IMR-90 (cell line): ENCODE measurements at regions not wholly inside any gene's neighbourhood (a gene's known extent, or its start where the extent isn't known, plus 50 kb on each side); places are given as distances from the start of the nearest gene placed in this dataset.

Source experiments
- ATAC-seq: fragments of 200-7000 bp; cut with Tn5 transposase; 2 replicates; pipeline ENCODE4 v1.9.1; 2020; ENCODE audit warnings: low read depth, mild to moderate bottlenecking, moderate library complexity
- BruUV-seq: library from RNA; stranded (reverse); fragments of 400-500 nt; replicated peaks from 2 replicates; lab custom pipeline; 2021; lab: Mats Ljungman, UMichigan
- CTCF ChIA-PET: fragments of 300-600 bp; formaldehyde crosslinking; extraction: SDS; loops from one replicate; lab custom pipeline; 2021; ENCODE audit warnings: antibody characterized with exemption; lab: Yijun Ruan, JAX
- POLR2A ChIA-PET: fragments of 300-600 bp; sonication (Branson Sonifier 250); formaldehyde crosslinking; loops from one replicate; lab custom pipeline; 2022; ENCODE audit warnings: antibody characterized with exemption; ENCODE audit not compliant: unreplicated experiment; lab: Charles Lee
- DNase-seq: peaks from one replicate; pipeline ENCODE4 v3.0.0; 2013
- H2AFZ ChIP-seq: replicated peaks from 2 replicates; pipeline ENCODE3; 2013; ENCODE audit warnings: low read length, mild to moderate bottlenecking; ENCODE audit not compliant: poor library complexity
- H2AK5ac ChIP-seq: 2 replicates; pipeline ENCODE4 v1.6.1; 2013; ENCODE audit warnings: low read depth, low read length, inconsistent platforms
- H2AK9ac ChIP-seq: replicated peaks from 2 replicates; pipeline ENCODE3; 2013; ENCODE audit warnings: mild to moderate bottlenecking, low read depth, low read length, moderate library complexity; ENCODE audit not compliant: poor library complexity
- H2BK120ac ChIP-seq: 2 replicates; pipeline ENCODE4 v1.6.1; 2013; ENCODE audit warnings: low read depth, low read length, inconsistent platforms
- H2BK15ac ChIP-seq: 3 replicates; pipeline ENCODE4 v1.6.1; 2013; ENCODE audit warnings: low read depth, low read length, inconsistent platforms
- H2BK20ac ChIP-seq: 2 replicates; pipeline ENCODE4 v1.6.1; 2013; ENCODE audit warnings: low read depth, mild to moderate bottlenecking, inconsistent platforms, low read length, moderate library complexity
- H2BK5ac ChIP-seq: 2 replicates; pipeline ENCODE4 v1.6.1; 2013; ENCODE audit warnings: mild to moderate bottlenecking, low read depth, low read length, inconsistent platforms; ENCODE audit not compliant: poor library complexity, severe bottlenecking
- H3K14ac ChIP-seq: replicated peaks from 2 replicates; pipeline ENCODE4 v1.6.1; 2013; ENCODE audit warnings: low read depth, low read length, inconsistent platforms
- H3K18ac ChIP-seq: 2 replicates; pipeline ENCODE4 v1.6.1; 2013; ENCODE audit warnings: low read depth, low read length, control low read depth
- H3K23ac ChIP-seq: 2 replicates; pipeline ENCODE4 v1.6.1; 2013; ENCODE audit warnings: low read depth, low read length, inconsistent platforms
- H3K27ac ChIP-seq: 2 replicates; pipeline ENCODE4 v1.5.1; 2013; ENCODE audit warnings: mild to moderate bottlenecking, control low read depth, low read length; ENCODE audit not compliant: insufficient read depth
- H3K27me3 ChIP-seq: 2 replicates; pipeline ENCODE4 v1.6.1; 2013; ENCODE audit warnings: low read length; ENCODE audit not compliant: control insufficient read depth, insufficient read depth
- H3K36me3 ChIP-seq: 2 replicates; pipeline ENCODE4 v1.6.1; 2013; ENCODE audit warnings: low read length, mixed read lengths; ENCODE audit not compliant: control insufficient read depth, insufficient read depth
- H3K4ac ChIP-seq: 2 replicates; pipeline ENCODE4 v1.6.1; 2013; ENCODE audit warnings: low read depth, low read length, inconsistent platforms
- H3K4me1 ChIP-seq: 2 replicates; pipeline ENCODE4 v1.6.1; 2013; ENCODE audit warnings: low read length, mixed read lengths; ENCODE audit not compliant: control insufficient read depth, insufficient read depth
- H3K4me2 ChIP-seq: 2 replicates; pipeline ENCODE4 v1.6.1; 2013; ENCODE audit warnings: low read depth, mild to moderate bottlenecking, control low read depth, low read length, moderate library complexity
- H3K4me3 ChIP-seq: 2 replicates; pipeline ENCODE4 v1.5.1; 2013; ENCODE audit warnings: low read depth, mild to moderate bottlenecking, control low read depth, low read length, moderate library complexity; ENCODE audit not compliant: insufficient read depth
- H3K56ac ChIP-seq: 2 replicates; pipeline ENCODE4 v1.6.1; 2013; ENCODE audit warnings: low read length, inconsistent platforms; ENCODE audit not compliant: insufficient read depth; ENCODE audit errors: extremely low read depth
- H3K79me1 ChIP-seq, 2 experiments: 2 replicates each; pipeline ENCODE4 v1.6.1; 2013; ENCODE audit warnings: low read length in 2 of 2, inconsistent platforms in 1 of 2, low read depth in 1 of 2
- H3K9ac ChIP-seq: 2 replicates; pipeline ENCODE4 v1.6.1; 2013; ENCODE audit warnings: low read depth, low read length, control low read depth
- H3K9me1 ChIP-seq: 2 replicates; pipeline ENCODE4 v1.6.1; 2013; ENCODE audit warnings: low read length, inconsistent platforms; ENCODE audit not compliant: insufficient read depth
- H3K9me3 ChIP-seq: 2 replicates; pipeline ENCODE4 v1.6.1; 2013; ENCODE audit warnings: low read length; ENCODE audit not compliant: control insufficient read depth, insufficient read depth
- H4K20me1 ChIP-seq: 2 replicates; pipeline ENCODE4 v1.6.1; 2013; ENCODE audit warnings: low read length, inconsistent platforms; ENCODE audit not compliant: insufficient read depth
- H4K5ac ChIP-seq: 2 replicates; pipeline ENCODE4 v1.6.1; 2013; ENCODE audit warnings: mild to moderate bottlenecking, low read depth, low read length, control low read depth
- H4K8ac ChIP-seq, 2 experiments: 2 replicates each; pipeline ENCODE4 v1.6.1; 2013; ENCODE audit warnings: low read depth in 2 of 2, low read length in 2 of 2, control low read depth in 1 of 2, inconsistent platforms in 1 of 2
- H4K91ac ChIP-seq: 2 replicates; pipeline ENCODE4 v1.6.1; 2013; ENCODE audit warnings: low read depth, low read length, inconsistent platforms; ENCODE audit not compliant: insufficient read depth
- BHLHE40 ChIP-seq: fragments of 150-350 bp; IDR thresholded peaks from 2 replicates; pipeline ENCODE4 v1.6.1; 2016; ENCODE audit warnings: mild to moderate bottlenecking, low read depth, low read length
- CEBPB ChIP-seq: IDR thresholded peaks from 2 replicates; pipeline ENCODE4 v1.6.1; 2012; ENCODE audit warnings: low read depth, low read length, improper control_type of control experiment
- CHD1 ChIP-seq: IDR thresholded peaks from 2 replicates; pipeline ENCODE4 v1.6.1; 2012; ENCODE audit warnings: low read depth, low read length, improper control_type of control experiment
- CTCF ChIP-seq: conservative IDR thresholded peaks from 2 replicates; pipeline ENCODE4 v1.5.1; 2012; ENCODE audit warnings: mild to moderate bottlenecking, low read depth, low read length, improper control_type of control experiment
- ELK1 ChIP-seq: fragments of 150-350 bp; IDR thresholded peaks from 2 replicates; pipeline ENCODE4 v1.6.1; 2016; ENCODE audit warnings: low read depth, mild to moderate bottlenecking, low read length, moderate library complexity, borderline replicate concordance
- FOS ChIP-seq: fragments of 150-350 bp; IDR thresholded peaks from 2 replicates; pipeline ENCODE4 v1.6.1; 2016; ENCODE audit warnings: low read depth, low read length
- MAFK ChIP-seq: IDR thresholded peaks from 2 replicates; pipeline ENCODE4 v1.6.1; 2012; ENCODE audit warnings: low read depth, low read length, improper control_type of control experiment
- MAZ ChIP-seq: IDR thresholded peaks from 2 replicates; pipeline ENCODE4 v1.6.1; 2012; ENCODE audit warnings: low read depth, mild to moderate bottlenecking, low read length, improper control_type of control experiment, moderate library complexity, borderline replicate concordance
- MXI1 ChIP-seq: IDR thresholded peaks from 2 replicates; pipeline ENCODE4 v1.6.1; 2012; ENCODE audit warnings: low read depth, mild to moderate bottlenecking, low read length, moderate library complexity, borderline replicate concordance
- NFE2L2 ChIP-seq: fragments of 150-350 bp; IDR thresholded peaks from 2 replicates; pipeline ENCODE4 v1.6.1; 2016; ENCODE audit warnings: low read depth, mild to moderate bottlenecking, low read length
- POLR2A ChIP-seq: IDR thresholded peaks from 2 replicates; pipeline ENCODE4 v1.6.1; 2012; ENCODE audit warnings: mild to moderate bottlenecking, low read depth, low read length
- RAD21 ChIP-seq: IDR thresholded peaks from 2 replicates; pipeline ENCODE4 v1.6.1; 2012; ENCODE audit warnings: low read length, improper control_type of control experiment
- RCOR1 ChIP-seq: IDR thresholded peaks from 2 replicates; pipeline ENCODE4 v1.6.1; 2012; ENCODE audit warnings: mild to moderate bottlenecking, low read length, improper control_type of control experiment; ENCODE audit not compliant: insufficient replicate concordance
- RFX5 ChIP-seq: IDR thresholded peaks from 2 replicates; pipeline ENCODE4 v1.8.0; 2012; ENCODE audit warnings: low read depth, mild to moderate bottlenecking, low read length, moderate library complexity
- SMC3 ChIP-seq: fragments of 150-350 bp; IDR thresholded peaks from 2 replicates; pipeline ENCODE4 v1.6.1; 2016; ENCODE audit warnings: low read depth, mild to moderate bottlenecking, antibody characterized with exemption, low read length, moderate library complexity
- USF2 ChIP-seq: fragments of 150-350 bp; IDR thresholded peaks from 2 replicates; pipeline ENCODE4 v1.6.1; 2017; ENCODE audit warnings: mild to moderate bottlenecking, antibody characterized with exemption, low read length, low read depth
- WGBS, 2 experiments: methylation state at CpG; one replicate each; pipeline versions ENCODE4 v1.1.5 to v1.1.7; 2013; ENCODE audit warnings: missing lambda C conversion rate in 2 of 2; ENCODE audit not compliant: insufficient read length in 1 of 2; ENCODE audit errors: extremely low coverage in 2 of 2; 5-methylcytosine and 5-hydroxymethylcytosine counted together
- dilution Hi-C: fragments of 300-500 bp; cut with HindIII; formaldehyde crosslinking; loops from one replicate; pipeline ENCODE4 v1.14.3; 2018; ENCODE audit warnings: low sequenced_read_pairs; ENCODE audit not compliant: unreplicated experiment
- in situ Hi-C: fragments of 300-500 bp; cut with MboI; formaldehyde crosslinking; loops from 3 replicates; pipeline ENCODE4 v1.14.3; 2019; ENCODE audit warnings: low sequenced_read_pairs, inconsistent platforms, mixed read lengths
- intact Hi-C: fragments of 100-400 bp; cut with micrococcal nuclease; formaldehyde crosslinking; loops from 2 replicates; pipeline ENCODE4 v1.10.0; 2022

DNA sequence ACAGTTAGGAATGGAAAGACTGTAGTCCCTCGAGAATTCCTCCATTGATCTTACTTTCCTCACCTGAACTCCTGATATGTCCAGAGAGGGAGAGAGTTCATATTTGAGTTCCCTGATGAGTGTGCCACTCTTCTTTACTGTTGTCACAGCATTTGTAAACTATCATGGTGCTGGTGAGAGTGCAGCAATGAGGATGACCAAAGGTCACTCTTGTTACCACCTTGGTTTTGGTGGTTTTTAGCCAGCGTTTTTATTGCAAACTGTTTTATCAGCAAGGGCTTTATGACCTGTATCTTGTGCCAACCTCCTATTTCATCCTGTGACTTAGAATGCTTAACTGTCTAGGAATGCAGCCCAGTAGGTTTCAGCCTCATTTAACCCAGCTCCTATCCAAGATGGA, 1062.5 kb downstream of the BCL11A start:
- Histone ChIP-seq H3K4me2 (no peak overlapping the region), H3K79me1 (no peaks in the 10 kb centered on the region), H3K23ac (no peak overlapping the region), H3K56ac (no peak overlapping the region), H3K14ac (no peak overlapping the region), H3K9me3 (peaks cover 7% of the 10 kb centered on the region), H3K9ac (no peak overlapping the region), H3K27ac (no peak overlapping the region), H3K36me3 (no peaks in the 10 kb centered on the region), H2AFZ (no peak overlapping the region), H2BK20ac (no peak overlapping the region), H4K5ac (no peak overlapping the region), H3K4ac (no peak overlapping the region), H2BK15ac (no peak overlapping the region), H3K4me3 (no peak overlapping the region), H4K91ac (no peak overlapping the region), H2BK5ac (no peak overlapping the region), H3K9me1 (no peaks in the 10 kb centered on the region), H3K27me3 (no peaks in the 10 kb centered on the region), H4K8ac (no peak overlapping the region), H4K20me1 (no peaks in the 10 kb centered on the region), H2AK9ac (no peak overlapping the region), H2AK5ac (no peak overlapping the region), H2BK120ac (no peak overlapping the region), H3K4me1 (no peaks in the 10 kb centered on the region), H3K18ac (no peak overlapping the region)
- no peak for DNase-seq
- intact Hi-C loops (no loop called here), dilution Hi-C loops (no loop called here), in situ Hi-C loops (no loop called here)
- WGBS, 2 experiments = no CpG with 5 or more reads among the region's 2 CpGs
- POLR2A ChIA-PET = no interaction called here
- TF ChIP-seq NFE2L2 = no peak
- TF ChIP-seq RFX5 = no peak
- TF ChIP-seq SMC3 = no peak
- no peak for TF ChIP-seq BHLHE40
- TF ChIP-seq RAD21 = no peak
- no peak for TF ChIP-seq USF2
- TF ChIP-seq MXI1 = no peak
- TF ChIP-seq CEBPB = no peak
- TF ChIP-seq POLR2A = no peak
- TF ChIP-seq CTCF = no peak
- TF ChIP-seq ELK1 = no peak
- no peak for TF ChIP-seq MAFK
- TF ChIP-seq MAZ = no peak
- TF ChIP-seq CHD1 = no peak
- TF ChIP-seq FOS = no peak
- TF ChIP-seq RCOR1 = no peak
- no peak for ATAC-seq
- CTCF ChIA-PET = no interaction called here
- no TSS peak for BruUV-seq
